Smooth muscle cell (in vitro differentiated cells): ENCODE measurements at regions not wholly inside any gene's neighbourhood (a gene's known extent, or its start where the extent isn't known, plus 50 kb on each side); places are given as distances from the start of the nearest gene placed in this dataset.
"Not testable (repeated sequence)": the region's sequence is repeated elsewhere in the genome, so short reads cannot be mapped to it uniquely, and the experiment has no call there.

Source experiments
- DNase-seq: peaks from one replicate; lab custom pipeline; 2025; ENCODE audit not compliant: unreplicated experiment; lab: John Stamatoyannopoulos, UW
- H2AFZ ChIP-seq: fragments of 200-600 bp; sonication (generic); 2 replicates; pipeline ENCODE4 v1.6.0; 2016; ENCODE audit warnings: antibody characterized with exemption, low read depth, mild to moderate bottlenecking
- H3F3A ChIP-seq: fragments of 200-600 bp; sonication (generic); 2 replicates; pipeline ENCODE4 v1.6.0; 2017; ENCODE audit warnings: antibody characterized with exemption, low read depth
- H3K27ac ChIP-seq: fragments of 200-600 bp; sonication (generic); 2 replicates; pipeline ENCODE4 v1.5.1; 2016; ENCODE audit warnings: low read depth, mild to moderate bottlenecking
- H3K27me3 ChIP-seq: fragments of 200-600 bp; sonication (generic); 2 replicates; pipeline ENCODE4 v1.6.1; 2016; ENCODE audit warnings: low read depth, mild to moderate bottlenecking
- H3K36me3 ChIP-seq: fragments of 200-600 bp; sonication (generic); 2 replicates; pipeline ENCODE4 v1.5.1; 2016; ENCODE audit warnings: low read depth
- H3K4me1 ChIP-seq: fragments of 200-600 bp; sonication (generic); 2 replicates; pipeline ENCODE4 v1.5.1; 2016; ENCODE audit warnings: low read depth
- H3K4me2 ChIP-seq: fragments of 200-600 bp; sonication (generic); 2 replicates; pipeline ENCODE4 v1.6.0; 2016; ENCODE audit warnings: mild to moderate bottlenecking
- H3K4me3 ChIP-seq: fragments of 200-600 bp; sonication (generic); 2 replicates; pipeline ENCODE4 v1.5.1; 2016; ENCODE audit warnings: mild to moderate bottlenecking
- H3K79me2 ChIP-seq: fragments of 200-600 bp; sonication (generic); 2 replicates; pipeline ENCODE4 v1.6.0; 2016; ENCODE audit warnings: low read depth, mild to moderate bottlenecking
- H3K9ac ChIP-seq: fragments of 200-600 bp; sonication (generic); 2 replicates; pipeline ENCODE4 v1.6.0; 2016; ENCODE audit warnings: low read depth
- H3K9me3 ChIP-seq: fragments of 200-600 bp; sonication (generic); replicated peaks from 2 replicates; pipeline ENCODE4 v1.5.1; 2016; ENCODE audit warnings: low read depth
- H4K20me1 ChIP-seq: fragments of 200-600 bp; sonication (generic); 2 replicates; pipeline ENCODE4 v1.6.0; 2016; ENCODE audit warnings: low read depth
- CTCF ChIP-seq: fragments of 200-600 bp; sonication (generic); IDR thresholded peaks from 2 replicates; pipeline ENCODE4 v1.5.1; 2017; ENCODE audit warnings: borderline replicate concordance, mild to moderate bottlenecking, antibody characterized with exemption; ENCODE audit not compliant: insufficient read depth, poor library complexity, severe bottlenecking
- WGBS: methylation state at CpG from one replicate; pipeline ENCODE4 v1.1.7; 2016; ENCODE audit warnings: low lambda C conversion rate; 5-methylcytosine and 5-hydroxymethylcytosine counted together

DNA sequence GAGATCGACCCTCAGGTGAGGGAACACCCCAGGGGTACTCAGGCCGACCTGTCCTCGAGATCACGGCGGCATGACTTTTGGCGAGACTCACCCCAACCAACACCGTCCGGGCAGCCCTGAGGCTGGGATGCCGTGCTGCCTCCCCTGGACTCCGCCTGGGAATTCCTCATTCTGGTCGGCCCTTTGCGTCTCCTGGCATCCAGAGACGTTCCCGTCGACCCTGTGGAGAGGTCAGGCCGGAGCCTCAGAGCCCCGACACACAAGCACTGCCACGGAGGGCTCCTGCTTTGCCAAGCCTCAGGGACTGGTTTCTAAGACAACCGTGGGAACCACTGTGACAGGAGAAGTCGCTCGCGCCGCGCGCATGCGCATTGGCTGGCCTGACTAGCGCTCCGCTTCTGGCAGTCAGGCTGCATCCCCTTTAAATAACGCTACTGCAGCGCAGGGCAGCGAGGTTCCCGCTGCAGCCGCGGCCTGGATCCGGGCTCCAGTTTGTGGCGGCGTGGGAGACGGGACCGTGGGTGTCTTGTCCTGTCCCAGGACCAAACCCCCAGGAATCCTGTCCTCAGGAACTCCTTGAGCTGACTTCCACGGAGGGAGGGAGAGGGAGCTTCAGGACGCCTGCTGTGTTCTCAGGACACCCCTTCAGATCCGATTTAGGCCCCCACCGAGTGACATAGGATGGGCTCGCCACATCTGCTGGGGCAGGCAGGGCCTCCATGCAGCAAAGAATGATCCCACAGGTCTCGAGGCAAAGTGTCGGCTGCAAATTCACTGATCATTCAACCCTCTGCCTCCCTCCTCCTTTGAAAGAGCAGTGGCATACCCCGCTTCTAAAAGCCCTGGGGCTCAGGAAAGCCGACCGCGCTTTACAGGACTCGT, 163.2 kb upstream of the ZNF337 start:
- no peak for TF ChIP-seq CTCF
- peaks cover 5% of the 10 kb centered on the region for H3K4me1 ChIP-seq
- WGBS: 34% methylated on average over 51 of the region's 51 CpGs
- H3K9ac ChIP-seq: no peak overlapping the region
- H3F3A ChIP-seq: no peaks in the 10 kb centered on the region
- peak overlapping the region; percentile 23 for H3K4me3 ChIP-seq
- no peaks in the 10 kb centered on the region for H4K20me1 ChIP-seq
- no peak overlapping the region for H3K27ac ChIP-seq
- H2AFZ ChIP-seq: no peak overlapping the region
- H3K36me3 ChIP-seq: no peaks in the 10 kb centered on the region
- peak overlapping the region; percentile 75 for H3K4me2 ChIP-seq
- no peaks in the 10 kb centered on the region for H3K79me2 ChIP-seq
- H3K27me3 ChIP-seq: peaks cover 15% of the 10 kb centered on the region
- no peaks in the 10 kb centered on the region for H3K9me3 ChIP-seq
- peak; percentile 29 for DNase-seq

DNA sequence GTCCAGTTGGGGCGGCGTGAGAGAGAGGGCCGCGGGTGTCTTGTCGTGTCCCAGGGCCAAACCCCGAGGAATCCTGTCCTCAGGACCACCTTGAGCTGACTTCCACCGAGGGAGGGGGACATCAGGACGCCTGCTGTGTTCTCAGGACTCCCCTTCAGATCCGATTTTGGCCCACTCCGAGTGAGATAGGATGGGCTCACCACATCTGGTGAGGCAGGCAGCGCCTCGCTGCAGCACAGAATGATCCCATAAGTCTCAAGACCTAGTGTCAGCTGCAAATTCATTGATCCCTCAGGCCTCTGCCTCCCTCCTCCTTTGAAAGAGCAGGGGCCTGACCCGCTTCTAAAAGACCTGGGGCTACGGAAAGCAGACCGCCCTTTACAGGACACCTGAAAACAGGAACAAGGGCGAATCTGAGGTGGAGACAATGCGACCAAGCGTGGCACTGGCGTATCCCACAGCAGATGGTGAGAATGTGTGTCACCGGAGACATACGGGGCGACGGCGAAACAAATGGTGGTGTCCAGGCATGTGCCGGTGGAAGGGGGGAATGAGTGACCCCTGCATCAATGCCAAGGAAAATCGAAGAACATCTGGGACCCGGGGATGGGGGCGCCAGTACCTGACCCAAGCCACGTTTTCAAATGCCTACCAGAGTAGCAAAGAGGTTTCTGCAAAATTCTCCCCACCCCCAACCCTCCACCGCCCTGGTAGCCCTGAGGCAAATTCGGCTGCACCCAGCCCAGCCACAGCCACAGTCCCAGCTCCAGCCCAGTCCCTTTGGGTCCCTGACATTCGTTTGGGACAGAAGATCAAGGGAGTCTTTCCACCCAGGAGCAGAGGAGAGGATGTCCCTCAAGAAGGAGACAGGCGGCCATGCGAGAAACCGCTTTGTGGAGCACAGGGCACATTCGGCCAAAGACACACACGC, 162.1 kb upstream of the ZNF337 start:
- H3K36me3 ChIP-seq: no peaks in the 10 kb centered on the region
- no peaks in the 10 kb centered on the region for H3K79me2 ChIP-seq
- no peak overlapping the region for H3K9ac ChIP-seq
- WGBS: 44% methylated on average over 37 of the region's 37 CpGs
- no peak for DNase-seq
- H3K27me3 ChIP-seq: peaks cover 15% of the 10 kb centered on the region
- no peak for TF ChIP-seq CTCF
- peak overlapping the region; percentile 84 for H2AFZ ChIP-seq
- H3K4me3 ChIP-seq: peak overlapping the region; percentile 49
- H3K9me3 ChIP-seq: no peaks in the 10 kb centered on the region
- H3K4me2 ChIP-seq: peak overlapping the region; percentile 86
- peaks cover 5% of the 10 kb centered on the region for H3K4me1 ChIP-seq
- H3F3A ChIP-seq: no peaks in the 10 kb centered on the region
- no peak overlapping the region for H3K27ac ChIP-seq
- no peaks in the 10 kb centered on the region for H4K20me1 ChIP-seq

- H3K27ac ChIP-seq, H4K20me1 ChIP-seq, H3K79me2 ChIP-seq, H3F3A ChIP-seq, H3K4me2 ChIP-seq, H3K4me3 ChIP-seq, H3K4me1 ChIP-seq, H2AFZ ChIP-seq, H3K9ac ChIP-seq, H3K9me3 ChIP-seq, H3K36me3 ChIP-seq, DNase-seq: not testable (repeated sequence)
- WGBS: 90% methylated on average over 26 of the region's 28 CpGs
- H3K27me3 ChIP-seq: peaks cover 15% of the 10 kb centered on the region
These were observed 160.6 kb upstream of the ZNF337 start for GRCh38 chr20:25857091-25857788.
